T-helper 9 cell (primary cell): ENCODE measurements at regions not wholly inside any gene's neighbourhood (a gene's known extent, or its start where the extent isn't known, plus 50 kb on each side); places are given as distances from the start of the nearest gene placed in this dataset.
"Not testable (repeated sequence)": the region's sequence is repeated elsewhere in the genome, so short reads cannot be mapped to it uniquely, and the experiment has no call there.

ENCODE experiments used
- DNase-seq: peaks from one replicate; pipeline ENCODE4 v3.0.0-alpha.2; 2020

GRCh38 chr2:8137801-8138200, 544.1 kb upstream of the ID2 start:
- DNase-seq: no peak

GRCh38 chr2:8138525-8138922, 543.3 kb upstream of the ID2 start:
- DNase-seq: no peak

- no peak for DNase-seq
Measured at GRCh38 chr2:8138923-8139667, 542.8 kb upstream of the ID2 start.

GRCh38 chr2:8139668-8140200, 542.1 kb upstream of the ID2 start:
- DNase-seq: no peak

GRCh38 chr2:8141079-8141707, 540.7 kb upstream of the ID2 start:
- DNase-seq: no peak

GRCh38 chr2:8141780-8142179, 540.1 kb upstream of the ID2 start:
- no peak for DNase-seq

GRCh38 chr2:8142461-8142860, 539.4 kb upstream of the ID2 start:
- no peak for DNase-seq

GRCh38 chr2:8144131-8144631, 537.7 kb upstream of the ID2 start:
- no peak for DNase-seq

GRCh38 chr2:8144785-8145184, 537.1 kb upstream of the ID2 start:
- no peak for DNase-seq

- not testable (repeated sequence) for DNase-seq
Measured at GRCh38 chr2:8145375-8145774, 536.5 kb upstream of the ID2 start.

GRCh38 chr2:8146132-8147005, 535.5 kb upstream of the ID2 start:
- no peak for DNase-seq

- DNase-seq: no peak
Measured at GRCh38 chr2:8148260-8149006, 533.4 kb upstream of the ID2 start.

- no peak for DNase-seq
Measured at GRCh38 chr2:8149007-8149405, 532.9 kb upstream of the ID2 start.

- DNase-seq: no peak
Measured at GRCh38 chr2:8149985-8150539, 531.8 kb upstream of the ID2 start.

GRCh38 chr2:8151888-8152287, 530.0 kb upstream of the ID2 start:
- no peak for DNase-seq

GRCh38 chr2:8152392-8153257, 529.2 kb upstream of the ID2 start:
- DNase-seq: no peak

GRCh38 chr2:8153258-8153718, 528.6 kb upstream of the ID2 start:
- no peak for DNase-seq

GRCh38 chr2:8154270-8154669, 527.6 kb upstream of the ID2 start:
- DNase-seq: no peak

GRCh38 chr2:8154936-8155335, 526.9 kb upstream of the ID2 start:
- no peak for DNase-seq

- no peak for DNase-seq
Measured at GRCh38 chr2:8157621-8158430, 524.0 kb upstream of the ID2 start.
